Esophagus muscularis mucosa (tissue), 4 donors: ENCODE measurements at regions not wholly inside any gene's neighbourhood (a gene's known extent, or its start where the extent isn't known, plus 50 kb on each side); places are given as distances from the start of the nearest gene placed in this dataset.

ENCODE experiments used
- DNase-seq: peaks from one replicate; pipeline ENCODE4 v3.0.0-alpha.2; 2017; ENCODE audit errors: extremely low spot score
- H3K27ac ChIP-seq, 4 donors: fragments of 200-600 bp; sonication (generic); replicated peaks in 1 of 4; 1 replicate in 3 of 4; 2 replicates in 1 of 4; pipeline ENCODE4 v1.5.1; 2016 to 2019; ENCODE audit warnings: mild to moderate bottlenecking in 1 of 4
- H3K27me3 ChIP-seq, 4 donors: fragments of 200-600 bp; sonication (generic); one replicate each; pipeline versions ENCODE4 v1.5.1 to v1.6.0; 2016 to 2019
- H3K36me3 ChIP-seq, 4 donors: fragments of 200-600 bp; sonication (generic); one replicate each; pipeline ENCODE4 v1.5.1; 2016 to 2019
- H3K4me1 ChIP-seq, 4 donors: fragments of 200-600 bp; sonication (generic); one replicate each; pipeline ENCODE4 v1.5.1; 2016 to 2019
- H3K4me3 ChIP-seq, 4 donors: fragments of 200-600 bp; sonication (generic); 1 replicate in 2 of 4; 2 replicates in 2 of 4; pipeline ENCODE4 v1.5.1; 2016 to 2019; ENCODE audit warnings: mild to moderate bottlenecking in 4 of 4, moderate library complexity in 1 of 4
- H3K9me3 ChIP-seq, 4 donors: fragments of 200-600 bp; sonication (generic); 1 replicate in 3 of 4; 2 replicates in 1 of 4; pipeline ENCODE4 v1.5.1; 2016 to 2019
- CTCF ChIP-seq, 3 experiments: fragments of 200-600 bp in 2 of 3; fragments of 450-650 bp in 1 of 3; sonication (generic) in 2 of 3; IDR thresholded peaks; one replicate each; pipeline ENCODE4 v1.5.1; 2017 to 2019; ENCODE audit warnings: antibody characterized with exemption in 3 of 3, mild to moderate bottlenecking in 2 of 3, moderate library complexity in 1 of 3
- EP300 ChIP-seq: sonication (generic); formaldehyde crosslinking; IDR thresholded peaks from one replicate; pipeline ENCODE4 v1.6.1; 2017; ENCODE audit warnings: antibody characterized with exemption
- POLR2A ChIP-seq: fragments of 450-650 bp; IDR thresholded peaks from one replicate; pipeline ENCODE4 v1.6.1; 2017; ENCODE audit warnings: antibody characterized with exemption, moderate library complexity, mild to moderate bottlenecking, low read depth
- POLR2AphosphoS5 ChIP-seq, 2 donors: sonication (generic); formaldehyde crosslinking; IDR thresholded peaks; one replicate each; pipeline ENCODE4 v1.6.1; 2017; ENCODE audit warnings: antibody characterized with exemption in 2 of 2
- WGBS: methylation state at CpG from one replicate; pipeline ENCODE4 v1.1.5; 2018; 5-methylcytosine and 5-hydroxymethylcytosine counted together
- intact Hi-C: fragments of 100-400 bp; cut with DNase I; formaldehyde crosslinking; loops from one replicate; pipeline ENCODE4 v1.15.1; 2023

- H3K27me3 ChIP-seq: no peaks in the 10 kb centered on the region
- WGBS: 46% methylated on average over 4 of the region's 4 CpGs
- H3K27ac ChIP-seq: no peak overlapping the region
- no peak overlapping the region for H3K4me3 ChIP-seq
- intact Hi-C loops: no loop called here
- H3K4me1 ChIP-seq: no peaks in the 10 kb centered on the region
- no peak for DNase-seq
- no peak for TF ChIP-seq POLR2AphosphoS5 (IDR thresholded peaks at IDR 0.05)
- no peaks in the 10 kb centered on the region for H3K36me3 ChIP-seq
- no peaks in the 10 kb centered on the region for H3K9me3 ChIP-seq
These were observed 123.5 kb downstream of the LRRC70 start for GRCh38 chr5:62702126-62702525.

DNA sequence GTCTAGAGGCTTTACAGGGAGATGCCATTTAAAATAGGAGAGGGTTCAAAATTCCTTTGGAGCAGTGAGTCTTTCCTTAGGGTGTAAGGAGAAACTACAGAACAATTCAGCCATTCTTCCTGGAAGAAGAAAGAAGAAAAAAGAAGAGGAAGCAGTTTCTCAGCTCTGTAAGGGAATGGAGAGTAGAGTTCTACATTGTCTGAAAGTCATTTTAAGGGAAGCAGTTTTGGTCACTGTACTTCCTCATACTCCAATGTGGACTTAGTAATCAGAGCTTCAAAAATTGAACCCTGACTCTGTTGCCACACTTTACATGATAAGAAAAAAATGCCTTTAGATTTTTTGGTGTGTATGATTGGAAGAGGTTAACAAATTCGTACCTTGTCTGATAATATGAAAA lies 122.4 kb downstream of the LRRC70 start:
- Histone ChIP-seq H3K9me3 (no peaks in the 10 kb centered on the region), H3K4me1 (no peaks in the 10 kb centered on the region), H3K36me3 (no peaks in the 10 kb centered on the region), H3K27ac (no peak overlapping the region), H3K4me3 (no peak overlapping the region), H3K27me3 (no peaks in the 10 kb centered on the region)
- 79% methylated on average over 1 of the region's 1 CpG for WGBS
- intact Hi-C loops: no loop called here
- DNase-seq: no peak
- TF ChIP-seq EP300: no peak

GRCh38 chr5:62698756-62699155 lies 120.1 kb downstream of the LRRC70 start:
- H3K36me3 ChIP-seq: no peaks in the 10 kb centered on the region
- DNase-seq: no peak
- intact Hi-C loops: no loop called here
- no peak overlapping the region for H3K4me3 ChIP-seq
- no peaks in the 10 kb centered on the region for H3K9me3 ChIP-seq
- no peak overlapping the region for H3K27ac ChIP-seq
- 93% methylated on average over 1 of the region's 1 CpG for WGBS
- no peaks in the 10 kb centered on the region for H3K27me3 ChIP-seq
- no peak for TF ChIP-seq CTCF (IDR thresholded peaks at IDR 0.05)
- H3K4me1 ChIP-seq: no peaks in the 10 kb centered on the region

DNA sequence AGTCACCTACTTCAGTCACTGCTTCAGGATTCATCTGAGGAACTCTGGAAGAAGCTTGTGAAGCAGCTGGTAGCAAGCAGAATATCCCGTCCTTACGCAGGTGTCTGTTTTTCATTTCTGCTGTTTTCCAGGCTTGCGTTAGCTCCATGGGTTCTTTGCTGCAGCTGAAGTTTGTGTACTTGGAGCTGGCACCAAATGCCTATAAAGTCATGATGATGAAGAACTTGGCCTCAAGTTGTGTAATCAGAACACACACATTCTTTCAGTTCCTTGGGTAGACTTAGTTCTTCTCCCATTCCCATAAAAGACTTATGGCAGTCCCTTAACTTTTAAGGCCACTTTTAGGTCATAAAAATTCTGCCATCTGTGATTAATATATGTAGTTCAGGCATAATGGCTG lies 116.7 kb downstream of the LRRC70 start:
- H3K4me1 ChIP-seq: peaks cover 0 to 1% (median 0%) of the 10 kb centered on the region in 4 donors
- TF ChIP-seq POLR2A: no peak
- TF ChIP-seq POLR2AphosphoS5 (IDR thresholded peaks at IDR 0.05): no peak
- no peak for TF ChIP-seq CTCF (IDR thresholded peaks at IDR 0.05)
- TF ChIP-seq EP300: no peak
- DNase-seq: no peak
- no peaks in the 10 kb centered on the region for H3K9me3 ChIP-seq
- intact Hi-C loops: no loop called here
- no peaks in the 10 kb centered on the region for H3K27me3 ChIP-seq
- no peak overlapping the region for H3K27ac ChIP-seq
- no peak overlapping the region for H3K4me3 ChIP-seq
- WGBS: 87% methylated on average over 3 of the region's 3 CpGs
- no peaks in the 10 kb centered on the region for H3K36me3 ChIP-seq

DNA sequence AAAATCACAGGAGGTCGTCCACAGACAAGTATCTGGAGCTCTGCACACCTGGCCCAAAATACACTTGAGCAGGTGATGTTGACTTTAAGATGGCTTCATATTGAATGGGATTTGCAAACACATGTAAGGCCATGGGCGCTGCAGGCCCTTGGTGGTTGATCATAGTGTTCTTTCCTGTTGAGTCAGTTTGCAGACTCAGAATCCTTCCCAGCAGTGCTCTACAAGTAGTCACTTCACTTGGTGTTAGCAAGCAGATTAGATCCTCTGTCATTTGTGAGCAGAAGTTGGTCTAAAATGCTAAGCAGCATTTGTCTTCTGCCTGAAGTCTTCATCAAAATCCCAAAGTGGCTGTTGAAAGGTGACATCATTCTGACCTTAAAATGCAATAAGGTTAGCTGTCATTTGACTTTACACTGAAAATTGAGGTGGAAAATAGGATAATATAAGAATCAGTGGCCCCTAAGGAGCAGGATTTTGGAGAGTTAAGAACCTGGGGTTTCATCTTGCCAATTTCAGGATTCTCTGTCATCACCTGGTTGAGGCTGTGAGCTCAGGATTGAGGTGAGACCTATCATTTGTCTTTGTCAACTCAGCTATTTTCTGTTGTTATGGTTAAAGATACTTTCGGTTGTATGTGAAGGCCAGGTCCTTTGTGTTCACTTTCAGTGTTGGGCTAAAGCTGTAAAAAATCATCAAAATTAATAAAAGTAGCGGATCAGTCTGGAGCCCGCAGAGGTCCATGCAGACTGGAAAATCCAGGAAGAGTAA lies 114.5 kb downstream of the LRRC70 start:
- no peak for DNase-seq
- 84% methylated on average over 5 of the region's 5 CpGs for WGBS
- Histone ChIP-seq H3K9me3 (no peaks in the 10 kb centered on the region), H3K4me1 (peaks cover 0 to 3% (median 0%) of the 10 kb centered on the region in 4 donors), H3K27ac (no peak overlapping the region), H3K4me3 (no peak overlapping the region), H3K27me3 (no peaks in the 10 kb centered on the region), H3K36me3 (no peaks in the 10 kb centered on the region)
- TF ChIP-seq POLR2A (no peak), CTCF (IDR thresholded peaks at IDR 0.05) (no peak), POLR2AphosphoS5 (IDR thresholded peaks at IDR 0.05) (no peak), EP300 (no peak)
- intact Hi-C loops: no loop called here

DNA sequence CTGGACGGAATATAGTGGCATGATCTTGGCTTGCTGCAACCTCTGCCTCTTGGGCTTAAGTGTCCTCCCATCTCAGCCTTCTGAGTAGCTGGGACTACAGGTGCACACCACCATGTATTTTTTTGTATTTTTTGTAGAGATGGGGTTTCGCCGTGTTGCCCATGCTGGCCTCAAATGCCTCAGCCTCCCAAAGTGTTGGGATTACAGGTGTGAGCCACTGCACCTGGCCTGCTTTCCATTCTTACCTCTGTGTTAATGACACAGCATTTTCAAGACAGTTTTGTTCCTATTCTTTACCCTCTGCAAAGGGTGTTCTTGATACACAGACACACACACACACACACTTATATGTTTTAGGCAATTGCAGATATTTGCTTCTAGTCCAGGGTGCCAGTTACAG lies 113.3 kb downstream of the LRRC70 start:
- peaks cover 0 to 3% (median 0%) of the 10 kb centered on the region in 4 donors for H3K4me1 ChIP-seq
- intact Hi-C loops: no loop called here
- TF ChIP-seq EP300 (no peak), CTCF (IDR thresholded peaks at IDR 0.05) (no peak), POLR2AphosphoS5 (IDR thresholded peaks at IDR 0.05) (no peak), POLR2A (no peak)

More for the DNA sequence above, 113.3 kb downstream of the LRRC70 start:
- Histone ChIP-seq H3K27me3 (no peaks in the 10 kb centered on the region), H3K9me3 (no peaks in the 10 kb centered on the region), H3K36me3 (no peaks in the 10 kb centered on the region), H3K27ac (no peak overlapping the region), H3K4me3 (no peak overlapping the region)
- 93% methylated on average over 3 of the region's 3 CpGs for WGBS
- no peak for DNase-seq
